ENCODE measurements at regions not wholly inside any gene's neighbourhood (a gene's known extent, or its start where the extent isn't known, plus 50 kb on each side); places are given as distances from the start of the nearest gene placed in this dataset.

GRCh38 chr3:159825216-159825854 lies 163.3 kb upstream of the IL12A start:
- H3K9me3 ChIP-seq: no peaks in the 10 kb centered on the region
- H3K36me3 ChIP-seq: no peaks in the 10 kb centered on the region
- no peak overlapping the region for H3K4me3 ChIP-seq
- H3K27ac ChIP-seq: peak overlapping the region; percentile 52 to 71 (median 66)
- H3K27me3 ChIP-seq: no peaks in the 10 kb centered on the region
- no peak for ATAC-seq
- H3K4me1 ChIP-seq: peaks cover 20 to 67% (median 21%) of the 10 kb centered on the region in 3 donors
- no peak for TF ChIP-seq POLR2AphosphoS5 (IDR thresholded peaks at IDR 0.05)
- TF ChIP-seq CTCF (IDR thresholded peaks at IDR 0.05): no peak
- TF ChIP-seq POLR2A (IDR thresholded peaks at IDR 0.05): no peak
- no peak for TF ChIP-seq EP300 (IDR thresholded peaks at IDR 0.05)
- WGBS, 2 donors (ENCODE audit: low coverage in 1 of 2): 25 to 41% methylated on average over 3 to 5 of the region's 5 CpGs

- 12 to 16% methylated on average over 5 of the region's 5 CpGs for WGBS, 2 donors (ENCODE audit: low coverage in 1 of 2)
- no peak for ATAC-seq
- Histone ChIP-seq H3K36me3 (no peaks in the 10 kb centered on the region), H3K4me3 (no peak overlapping the region), H3K27ac (peak overlapping the region in 2 of 4 donors; percentile 52 to 57), H3K9me3 (no peaks in the 10 kb centered on the region), H3K4me1 (peaks cover 22 to 73% (median 25%) of the 10 kb centered on the region in 3 donors), H3K27me3 (no peaks in the 10 kb centered on the region)
- TF ChIP-seq POLR2AphosphoS5 (IDR thresholded peaks at IDR 0.05) (no peak), EP300 (IDR thresholded peaks at IDR 0.05) (no peak), POLR2A (IDR thresholded peaks at IDR 0.05) (no peak), CTCF (IDR thresholded peaks at IDR 0.05) (peak; percentile 36 to 67 (median 60))
Measured at GRCh38 chr3:159828542-159828943, 160.1 kb upstream of the IL12A start.

- Histone ChIP-seq H3K27me3 (no peaks in the 10 kb centered on the region), H3K4me3 (no peak overlapping the region), H3K4me1 (peaks cover 22 to 68% (median 25%) of the 10 kb centered on the region in 3 donors), H3K9me3 (no peaks in the 10 kb centered on the region), H3K36me3 (no peaks in the 10 kb centered on the region), H3K27ac (peak overlapping the region in 2 of 4 donors; percentile 52 to 57)
- WGBS, 2 donors (ENCODE audit: low coverage in 1 of 2): 65 to 85% methylated on average over 4 of the region's 4 CpGs
- TF ChIP-seq POLR2A (IDR thresholded peaks at IDR 0.05): no peak
- TF ChIP-seq EP300 (IDR thresholded peaks at IDR 0.05): no peak
- no peak for TF ChIP-seq CTCF (IDR thresholded peaks at IDR 0.05)
- no peak for TF ChIP-seq POLR2AphosphoS5 (IDR thresholded peaks at IDR 0.05)
- no peak for ATAC-seq
Measured at GRCh38 chr3:159829056-159829455, 159.6 kb upstream of the IL12A start.

DNA sequence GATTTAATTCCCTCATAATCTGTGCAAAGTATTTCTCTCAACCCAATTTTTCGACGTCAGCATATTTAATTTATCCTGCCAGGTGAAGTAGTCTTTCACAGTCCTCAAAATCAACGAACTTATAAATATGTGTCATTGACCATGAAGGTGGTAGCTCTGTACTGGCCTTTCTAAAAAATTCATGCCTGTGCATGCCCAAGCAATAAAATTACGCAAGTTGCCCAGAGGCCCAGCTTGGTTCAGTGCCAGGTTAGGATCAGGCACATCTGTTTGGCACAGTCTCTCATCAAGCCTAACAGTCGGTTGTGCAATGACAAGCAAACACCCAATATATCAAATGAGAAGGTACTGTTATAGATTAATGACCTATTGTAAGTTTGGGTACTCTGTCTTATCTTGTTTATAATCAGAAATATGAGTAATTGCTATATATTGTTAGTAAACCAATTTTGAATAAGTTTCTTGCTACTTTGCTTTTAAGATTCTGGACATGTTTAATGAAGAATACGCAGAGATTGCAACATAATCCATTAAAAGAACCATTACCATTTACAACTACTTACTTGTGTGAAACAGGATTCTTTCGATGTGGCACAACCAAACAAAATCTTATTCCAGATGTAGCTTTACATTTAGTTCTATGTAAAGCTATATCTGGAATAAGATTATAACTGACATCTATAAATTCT lies 159.0 kb upstream of the IL12A start:
- 36 to 61% methylated on average over 7 of the region's 7 CpGs for WGBS, 2 donors (ENCODE audit: low coverage in 1 of 2)
- H3K36me3 ChIP-seq: no peaks in the 10 kb centered on the region
- peak overlapping the region in 2 of 4 donors; percentile 26 to 52 for H3K27ac ChIP-seq
- no peaks in the 10 kb centered on the region for H3K27me3 ChIP-seq
- no peak overlapping the region for H3K4me3 ChIP-seq
- peak; percentile 30 for ATAC-seq
- TF ChIP-seq CTCF (IDR thresholded peaks at IDR 0.05) (no peak), POLR2A (IDR thresholded peaks at IDR 0.05) (no peak), EP300 (IDR thresholded peaks at IDR 0.05) (no peak), POLR2AphosphoS5 (IDR thresholded peaks at IDR 0.05) (peak; percentile 82)
- H3K4me1 ChIP-seq: peaks cover 20 to 61% (median 25%) of the 10 kb centered on the region in 3 donors
- H3K9me3 ChIP-seq: no peaks in the 10 kb centered on the region

Measured in gastroesophageal sphincter (tissue), 4 donors.